ENCODE measurements at regions not wholly inside any gene's neighbourhood (a gene's known extent, or its start where the extent isn't known, plus 50 kb on each side); places are given as distances from the start of the nearest gene placed in this dataset.
"Not testable (repeated sequence)": the region's sequence is repeated elsewhere in the genome, so short reads cannot be mapped to it uniquely, and the experiment has no call there.

GRCh38 chr6:81233990-81234389, 518.5 kb downstream of the TENT5A start:
- DNase-seq, result no peak

GRCh38 chr6:81228912-81229555, 523.4 kb downstream of the TENT5A start:
- DNase-seq, result no peak

- no peak for DNase-seq
Observed at GRCh38 chr6:81226957-81227356, 525.5 kb downstream of the TENT5A start.

- no peak for DNase-seq
Observed at GRCh38 chr6:81216668-81217067, 535.8 kb downstream of the TENT5A start.

- no peak for DNase-seq
Observed at GRCh38 chr6:81215092-81215432, 537.4 kb downstream of the TENT5A start.

- peak in 1 of 5 donors; percentile 10 for DNase-seq
Observed at GRCh38 chr6:81214414-81215091, 537.9 kb downstream of the TENT5A start.

GRCh38 chr6:81204731-81205130, 547.8 kb downstream of the TENT5A start:
- no peak for DNase-seq

- DNase-seq, result no peak
Observed at GRCh38 chr6:81194374-81194773, 558.1 kb downstream of the TENT5A start.

- DNase-seq, result no peak
Observed at GRCh38 chr6:81172056-81172740, 580.3 kb downstream of the TENT5A start.

GRCh38 chr6:81169166-81169565, 583.3 kb downstream of the TENT5A start:
- no peak for DNase-seq

GRCh38 chr6:81166770-81167169, 585.7 kb downstream of the TENT5A start:
- DNase-seq, result no peak

- no peak for DNase-seq
Observed at GRCh38 chr6:81158956-81159355, 593.5 kb downstream of the TENT5A start.

GRCh38 chr6:81148751-81149150, 603.7 kb downstream of the TENT5A start:
- DNase-seq, result no peak

GRCh38 chr6:81145506-81145905, 607.0 kb downstream of the TENT5A start:
- no peak for DNase-seq

- no peak for DNase-seq
Observed at GRCh38 chr6:81144346-81144745, 608.1 kb downstream of the TENT5A start.

- no peak for DNase-seq
Observed at GRCh38 chr6:81138236-81138635, 614.2 kb downstream of the TENT5A start.

GRCh38 chr6:81130969-81131368, 621.5 kb downstream of the TENT5A start:
- no peak for DNase-seq

- DNase-seq, result no peak
Observed at GRCh38 chr6:81130061-81130460, 622.4 kb downstream of the TENT5A start.

GRCh38 chr6:81128671-81129070, 623.8 kb downstream of the TENT5A start:
- no peak for DNase-seq

GRCh38 chr6:81126150-81126549, 626.3 kb downstream of the TENT5A start:
- no peak for DNase-seq

- no peak for DNase-seq
Observed at GRCh38 chr6:81120280-81120679, 632.2 kb downstream of the TENT5A start.

GRCh38 chr6:81105998-81106397, 646.5 kb downstream of the TENT5A start:
- no peak for DNase-seq

- DNase-seq, result no peak
Observed at GRCh38 chr6:81098109-81098814, 654.2 kb downstream of the TENT5A start.

GRCh38 chr6:81096464-81096863, 656.0 kb downstream of the TENT5A start:
- not testable (repeated sequence) for DNase-seq
